ENCODE measurements at regions not wholly inside any gene's neighbourhood (a gene's known extent, or its start where the extent isn't known, plus 50 kb on each side); places are given as distances from the start of the nearest gene placed in this dataset.

DNA sequence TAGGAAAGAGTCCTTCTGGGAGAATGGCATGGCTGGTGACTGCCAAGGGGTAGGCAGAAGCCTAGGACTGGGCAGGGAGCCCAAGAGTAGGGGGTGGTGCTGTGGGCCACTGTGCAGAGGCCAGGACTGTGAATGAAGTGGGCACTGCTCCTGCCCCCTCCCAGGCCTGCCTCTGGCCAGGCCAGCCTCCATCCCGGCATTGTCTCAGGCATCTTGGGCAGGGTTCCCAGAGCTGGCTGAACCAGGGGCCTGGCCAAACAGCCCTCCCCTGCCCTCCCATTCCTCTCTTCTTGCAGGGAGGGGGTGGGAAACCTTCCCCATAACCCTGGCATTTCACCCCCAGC, 81.6 kb downstream of the MRPL14 start:
- intact Hi-C loops (cut with DNase I), result no loop called here
- no peaks in the 10 kb centered on the region for H3K36me3 ChIP-seq
- TF ChIP-seq POLR2A (IDR thresholded peaks at IDR 0.05) (no peak), CTCF (IDR thresholded peaks at IDR 0.05) (no peak), POLR2AphosphoS5 (IDR thresholded peaks at IDR 0.05) (no peak)
- H3K27ac ChIP-seq, result no peak overlapping the region
- no peaks in the 10 kb centered on the region for H3K9me3 ChIP-seq
- WGBS, result 0% methylated on average over 1 of the region's 1 CpG
- no peak for DNase-seq (ENCODE audit: low spot score)
- H3K27me3 ChIP-seq (replicated peaks; ENCODE audit: insufficient read depth), result no peaks in the 10 kb centered on the region
- H3K4me1 ChIP-seq (replicated peaks), result peaks cover 8% of the 10 kb centered on the region
- H3K4me3 ChIP-seq, result no peak overlapping the region

DNA sequence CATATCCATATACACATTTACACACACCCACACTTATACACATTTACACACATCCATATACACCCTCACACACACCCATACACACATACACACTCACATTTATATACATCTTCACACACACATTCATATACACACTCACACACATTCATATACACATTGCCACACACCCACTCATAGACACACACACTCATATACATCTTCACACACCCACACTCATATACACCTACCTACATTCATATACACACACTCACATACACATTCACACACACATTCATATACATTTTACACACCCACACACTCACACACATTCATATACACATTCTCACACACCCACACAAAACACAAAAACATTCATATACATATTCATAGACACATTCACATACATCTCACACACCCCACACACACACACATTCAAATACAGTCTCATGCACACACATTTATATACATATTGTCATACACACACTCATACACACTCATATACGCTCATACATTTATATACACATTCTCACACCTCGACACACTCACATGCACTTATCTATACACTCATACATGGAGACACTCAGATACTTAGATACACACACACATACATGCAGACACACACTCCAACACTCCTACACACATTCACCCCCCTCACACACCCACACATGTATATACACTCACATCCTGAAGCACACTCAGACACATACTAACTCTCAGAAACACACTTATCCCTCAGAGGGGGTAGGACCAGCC, 82.1 kb downstream of the MRPL14 start:
- no peak overlapping the region for H3K27ac ChIP-seq

GRCh38 chr6:44044154-44044539, 83.1 kb downstream of the MRPL14 start:
- no peak for DNase-seq (ENCODE audit: low spot score)
- H3K27ac ChIP-seq, result no peak overlapping the region

More for the DNA sequence above, 82.1 kb downstream of the MRPL14 start:
- no peak for DNase-seq (ENCODE audit: low spot score)
- no peaks in the 10 kb centered on the region for H3K9me3 ChIP-seq
- H3K4me3 ChIP-seq, result no peak overlapping the region
- H3K4me1 ChIP-seq (replicated peaks), result peaks cover 6% of the 10 kb centered on the region
- H3K36me3 ChIP-seq, result no peaks in the 10 kb centered on the region
- no peaks in the 10 kb centered on the region for H3K27me3 ChIP-seq (replicated peaks; ENCODE audit: insufficient read depth)
- intact Hi-C loops (cut with DNase I), result no loop called here
- no peak for TF ChIP-seq POLR2AphosphoS5 (IDR thresholded peaks at IDR 0.05)
- 87% methylated on average over 2 of the region's 2 CpGs for WGBS

GRCh38 chr6:44043479-44044153, 83.6 kb downstream of the MRPL14 start:
- H3K36me3 ChIP-seq, result no peaks in the 10 kb centered on the region
- no peak for TF ChIP-seq POLR2AphosphoS5 (IDR thresholded peaks at IDR 0.05)
- TF ChIP-seq POLR2A (IDR thresholded peaks at IDR 0.05), result no peak
- TF ChIP-seq CTCF (IDR thresholded peaks at IDR 0.05), result no peak
- no peaks in the 10 kb centered on the region for H3K9me3 ChIP-seq
- WGBS, result 76% methylated on average over 2 of the region's 2 CpGs
- no peak for DNase-seq (ENCODE audit: low spot score)
- no peak overlapping the region for H3K4me3 ChIP-seq
- H3K4me1 ChIP-seq (replicated peaks), result no peaks in the 10 kb centered on the region
- H3K27ac ChIP-seq, result no peak overlapping the region
- H3K27me3 ChIP-seq (replicated peaks; ENCODE audit: insufficient read depth), result no peaks in the 10 kb centered on the region
- intact Hi-C loops (cut with DNase I), result no loop called here

More at GRCh38 chr6:44044154-44044539, 83.1 kb downstream of the MRPL14 start:
- H3K4me1 ChIP-seq (replicated peaks), result no peaks in the 10 kb centered on the region
- H3K4me3 ChIP-seq, result no peak overlapping the region
- WGBS, result 63% methylated on average over 6 of the region's 6 CpGs
- H3K9me3 ChIP-seq, result no peaks in the 10 kb centered on the region
- no peaks in the 10 kb centered on the region for H3K27me3 ChIP-seq (replicated peaks; ENCODE audit: insufficient read depth)
- no peaks in the 10 kb centered on the region for H3K36me3 ChIP-seq
- TF ChIP-seq CTCF (IDR thresholded peaks at IDR 0.05) (no peak), POLR2AphosphoS5 (IDR thresholded peaks at IDR 0.05) (no peak), POLR2A (IDR thresholded peaks at IDR 0.05) (no peak)
- intact Hi-C loops (cut with DNase I), result no loop called here

- no peak for TF ChIP-seq POLR2AphosphoS5 (IDR thresholded peaks at IDR 0.05)
- TF ChIP-seq CTCF (IDR thresholded peaks at IDR 0.05), result no peak
- Histone ChIP-seq H3K4me3 (no peak overlapping the region), H3K27ac (no peak overlapping the region), H3K4me1 (replicated peaks) (no peaks in the 10 kb centered on the region), H3K36me3 (no peaks in the 10 kb centered on the region), H3K9me3 (no peaks in the 10 kb centered on the region), H3K27me3 (replicated peaks; ENCODE audit: insufficient read depth) (no peaks in the 10 kb centered on the region)
- 77% methylated on average over 1 of the region's 1 CpG for WGBS
- intact Hi-C loops (cut with DNase I), result no loop called here
- no peak for DNase-seq (ENCODE audit: low spot score)
Measured at GRCh38 chr6:44042989-44043478, 84.2 kb downstream of the MRPL14 start.

Data from prostate gland (tissue), 2 donors.